WTC11 (cell line): ENCODE measurements at regions not wholly inside any gene's neighbourhood (a gene's known extent, or its start where the extent isn't known, plus 50 kb on each side); places are given as distances from the start of the nearest gene placed in this dataset.

Experiments used
- ATAC-seq: fragments of 200-7000 bp; cut with Tn5 transposase; 2 replicates; pipeline ENCODE4 v1.10.0; 2021; ENCODE audit warnings: mild to moderate bottlenecking, moderate library complexity
- CTCF ChIA-PET: fragments of 300-600 bp; sonication (Branson Sonifier 250); formaldehyde crosslinking; loops from one replicate; lab custom pipeline; 2021; ENCODE audit warnings: antibody characterized with exemption; lab: Charles Lee
- POLR2A ChIA-PET: fragments of 350-600 bp; sonication (Branson Sonifier 250); formaldehyde crosslinking; loops from one replicate; lab custom pipeline; 2021; ENCODE audit warnings: antibody characterized with exemption; lab: Charles Lee
- DNase-seq: peaks from one replicate; pipeline ENCODE4 v3.0.0; 2021; ENCODE audit warnings: low spot score
- H3K27ac Mint-ChIP-seq: 2 replicates; pipeline ENCODE4 v1.8.0; 2021; ENCODE audit warnings: mixed read lengths
- H3K27me3 Mint-ChIP-seq: 2 replicates; pipeline ENCODE4 v1.8.0; 2021; ENCODE audit warnings: low read depth, mild to moderate bottlenecking, moderate library complexity, mixed read lengths
- H3K36me3 Mint-ChIP-seq: 2 replicates; pipeline ENCODE4 v1.8.0; 2021; ENCODE audit warnings: mixed read lengths
- H3K4me1 Mint-ChIP-seq: 2 replicates; pipeline ENCODE4 v1.8.0; 2022; ENCODE audit warnings: mixed read lengths
- H3K4me3 Mint-ChIP-seq: 2 replicates; pipeline ENCODE4 v1.8.0; 2021; ENCODE audit warnings: mild to moderate bottlenecking, moderate library complexity, mixed read lengths
- H3K9me3 Mint-ChIP-seq: 2 replicates; pipeline ENCODE4 v1.8.0; 2021; ENCODE audit warnings: mixed read lengths
- E2F4 ChIP-seq: sonication (generic); formaldehyde crosslinking; IDR thresholded peaks from 2 replicates; pipeline ENCODE4 v1.8.1; 2022; ENCODE audit warnings: low read depth, mild to moderate bottlenecking, moderate library complexity, missing genetic modification reagents, borderline replicate concordance
- FOXK1 ChIP-seq: sonication (generic); formaldehyde crosslinking; IDR thresholded peaks from 2 replicates; pipeline ENCODE4 v1.8.0; 2022; ENCODE audit warnings: mild to moderate bottlenecking, moderate library complexity, missing genetic modification reagents
- FOXP1 ChIP-seq: sonication (generic); formaldehyde crosslinking; IDR thresholded peaks from 2 replicates; pipeline ENCODE4 v1.8.0; 2022; ENCODE audit warnings: missing genetic modification reagents, mild to moderate bottlenecking, moderate library complexity, borderline replicate concordance
- GRHL2 ChIP-seq: fragments of 250-450 bp; sonication (Bioruptor Pico); IDR thresholded peaks from 2 replicates; pipeline ENCODE4 v1.8.0; 2022; ENCODE audit warnings: mild to moderate bottlenecking, moderate library complexity; ENCODE audit not compliant: insufficient replicate concordance, severe bottlenecking
- JUN ChIP-seq: sonication (generic); formaldehyde crosslinking; IDR thresholded peaks from 2 replicates; pipeline ENCODE4 v1.8.0; 2023; ENCODE audit warnings: mild to moderate bottlenecking, missing genetic modification reagents
- PRDM15 ChIP-seq: sonication (generic); formaldehyde crosslinking; IDR thresholded peaks from 2 replicates; pipeline ENCODE4 v1.8.0; 2022; ENCODE audit warnings: missing genetic modification reagents
- SOX15 ChIP-seq: fragments of 250-450 bp; sonication (Bioruptor Pico); IDR thresholded peaks from 2 replicates; pipeline ENCODE4 v1.9.0; 2021; ENCODE audit warnings: mild to moderate bottlenecking
- TEAD4 ChIP-seq: sonication (generic); formaldehyde crosslinking; IDR thresholded peaks from 2 replicates; pipeline ENCODE4 v1.8.0; 2022; ENCODE audit warnings: mild to moderate bottlenecking, missing genetic modification reagents
- ZBTB21 ChIP-seq: sonication (generic); formaldehyde crosslinking; IDR thresholded peaks from 2 replicates; pipeline ENCODE4 v1.8.1; 2023; ENCODE audit warnings: mild to moderate bottlenecking, missing genetic modification reagents, borderline replicate concordance
- ZNF232 ChIP-seq: sonication (generic); formaldehyde crosslinking; IDR thresholded peaks from 2 replicates; pipeline ENCODE4 v1.8.0; 2022; ENCODE audit warnings: mild to moderate bottlenecking, missing genetic modification reagents
- ZNF263 ChIP-seq: sonication (generic); formaldehyde crosslinking; IDR thresholded peaks from 2 replicates; pipeline ENCODE4 v1.8.1; 2022; ENCODE audit warnings: low read depth, mild to moderate bottlenecking, moderate library complexity, missing genetic modification reagents
- TF ChIP-seq, protein P1 (sequence below): fragments of 200-600 bp; IDR thresholded peaks from 2 replicates; pipeline ENCODE4 v1.8.0; 2022; ENCODE audit warnings: antibody characterized with exemption
- TF ChIP-seq, protein P2 (sequence below): sonication (generic); formaldehyde crosslinking; IDR thresholded peaks from 2 replicates; pipeline ENCODE4 v1.8.0; 2023; ENCODE audit warnings: missing genetic modification reagents

DNA sequence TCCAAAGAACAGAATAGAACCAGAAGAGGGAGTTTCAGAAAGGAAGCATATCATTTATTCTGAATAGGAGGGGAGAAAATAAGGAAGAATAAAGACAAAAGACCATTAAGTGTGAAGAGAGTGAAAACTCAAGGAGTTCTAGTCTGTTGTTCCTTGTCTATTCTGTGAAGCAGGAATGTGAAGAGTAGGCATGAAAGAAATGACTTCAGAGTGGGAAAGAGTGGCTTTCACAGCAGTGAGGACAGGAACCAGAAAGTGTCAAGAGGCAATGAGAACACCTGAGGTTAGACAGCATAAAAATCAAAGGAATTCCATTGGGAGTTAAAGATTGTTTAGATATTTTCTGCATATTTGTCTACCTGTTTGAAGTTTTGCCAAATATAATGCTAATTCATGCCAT lies 768.8 kb upstream of the GRAMD2B start:
- Mint-ChIP-seq H3K27ac (no peak overlapping the region), H3K4me1 (peaks cover 11% of the 10 kb centered on the region), H3K4me3 (no peak overlapping the region), H3K9me3 (peaks cover 3% of the 10 kb centered on the region; the same call in 1 of the 2 replicates), H3K36me3 (0 out of 2 replicates have a peak, but pooled peaks cover 3% of the 10 kb centered on the region), H3K27me3 (no peaks in the 10 kb centered on the region)
- no peak for DNase-seq
- no peak for TF ChIP-seq E2F4
- no peak for TF ChIP-seq PRDM15 (CRISPR knock-in tag)
- no peak for TF ChIP-seq ZNF263 (CRISPR knock-in tag)
- no peak for TF ChIP-seq TEAD4 (CRISPR knock-in tag)
- TF ChIP-seq FOXK1 (CRISPR knock-in tag): no peak
- no peak for TF ChIP-seq JUN (CRISPR knock-in tag)
- TF ChIP-seq, protein P1, sequence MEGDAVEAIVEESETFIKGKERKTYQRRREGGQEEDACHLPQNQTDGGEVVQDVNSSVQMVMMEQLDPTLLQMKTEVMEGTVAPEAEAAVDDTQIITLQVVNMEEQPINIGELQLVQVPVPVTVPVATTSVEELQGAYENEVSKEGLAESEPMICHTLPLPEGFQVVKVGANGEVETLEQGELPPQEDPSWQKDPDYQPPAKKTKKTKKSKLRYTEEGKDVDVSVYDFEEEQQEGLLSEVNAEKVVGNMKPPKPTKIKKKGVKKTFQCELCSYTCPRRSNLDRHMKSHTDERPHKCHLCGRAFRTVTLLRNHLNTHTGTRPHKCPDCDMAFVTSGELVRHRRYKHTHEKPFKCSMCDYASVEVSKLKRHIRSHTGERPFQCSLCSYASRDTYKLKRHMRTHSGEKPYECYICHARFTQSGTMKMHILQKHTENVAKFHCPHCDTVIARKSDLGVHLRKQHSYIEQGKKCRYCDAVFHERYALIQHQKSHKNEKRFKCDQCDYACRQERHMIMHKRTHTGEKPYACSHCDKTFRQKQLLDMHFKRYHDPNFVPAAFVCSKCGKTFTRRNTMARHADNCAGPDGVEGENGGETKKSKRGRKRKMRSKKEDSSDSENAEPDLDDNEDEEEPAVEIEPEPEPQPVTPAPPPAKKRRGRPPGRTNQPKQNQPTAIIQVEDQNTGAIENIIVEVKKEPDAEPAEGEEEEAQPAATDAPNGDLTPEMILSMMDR: no peak
- CTCF ChIA-PET: no interaction called here
- POLR2A ChIA-PET: no interaction called here
- ATAC-seq: no peak

GRCh38 chr5:125655156-125655555 lies 768.1 kb upstream of the GRAMD2B start:
- Mint-ChIP-seq H3K9me3 (peaks cover 3% of the 10 kb centered on the region; the same call in 1 of the 2 replicates), H3K27me3 (no peaks in the 10 kb centered on the region), H3K4me1 (peaks cover 17% of the 10 kb centered on the region), H3K4me3 (no peak overlapping the region), H3K36me3 (0 out of 2 replicates have a peak, but pooled peaks cover 3% of the 10 kb centered on the region), H3K27ac (no peak overlapping the region)
- no peak for DNase-seq
- ChIA-PET CTCF (no interaction called here), POLR2A (no interaction called here)
- ATAC-seq: no peak
- no peak for TF ChIP-seq SOX15

DNA sequence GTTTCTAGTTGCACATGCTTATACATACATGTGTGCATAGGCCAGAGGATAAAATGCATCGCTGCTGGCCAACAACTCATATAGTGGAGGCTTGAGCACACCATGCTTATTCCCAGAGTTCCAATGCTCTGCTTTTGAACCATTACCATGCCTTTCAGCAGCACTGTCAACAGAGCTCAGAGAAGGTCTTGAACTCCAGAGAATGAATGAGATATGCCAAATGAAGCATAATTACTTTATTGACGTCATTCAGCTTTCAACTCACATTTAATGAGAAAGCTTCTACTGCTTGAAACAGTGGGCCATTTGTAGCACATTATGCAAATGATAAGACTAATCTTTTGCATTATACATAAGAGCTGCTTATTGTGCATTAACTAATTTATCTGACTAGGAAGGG lies 765.3 kb upstream of the GRAMD2B start:
- peaks cover 11% of the 10 kb centered on the region for H3K36me3 Mint-ChIP-seq

GRCh38 chr5:125659316-125660023 lies 763.7 kb upstream of the GRAMD2B start:
- DNase-seq: no peak
- Mint-ChIP-seq H3K4me3 (no peak overlapping the region), H3K36me3 (peaks cover 11% of the 10 kb centered on the region), H3K9me3 (peaks cover 12% of the 10 kb centered on the region), H3K4me1 (peaks cover 21% of the 10 kb centered on the region), H3K27ac (peak overlapping the region; percentile 7; the same call in 1 of the 2 replicates), H3K27me3 (no peaks in the 10 kb centered on the region)
- ChIA-PET CTCF (no interaction called here), POLR2A (no interaction called here)
- peak; percentile 50 for ATAC-seq
- TF ChIP-seq GRHL2 (no peak), PRDM15 (CRISPR knock-in tag) (no peak), SOX15 (no peak)
- TF ChIP-seq, protein P2, sequence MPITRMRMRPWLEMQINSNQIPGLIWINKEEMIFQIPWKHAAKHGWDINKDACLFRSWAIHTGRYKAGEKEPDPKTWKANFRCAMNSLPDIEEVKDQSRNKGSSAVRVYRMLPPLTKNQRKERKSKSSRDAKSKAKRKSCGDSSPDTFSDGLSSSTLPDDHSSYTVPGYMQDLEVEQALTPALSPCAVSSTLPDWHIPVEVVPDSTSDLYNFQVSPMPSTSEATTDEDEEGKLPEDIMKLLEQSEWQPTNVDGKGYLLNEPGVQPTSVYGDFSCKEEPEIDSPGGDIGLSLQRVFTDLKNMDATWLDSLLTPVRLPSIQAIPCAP (CRISPR knock-in tag): no peak

More for the DNA sequence above, 765.3 kb upstream of the GRAMD2B start:
- ChIA-PET POLR2A (no interaction called here), CTCF (no interaction called here)
- Mint-ChIP-seq H3K27me3 (no peaks in the 10 kb centered on the region), H3K27ac (no peak overlapping the region), H3K4me3 (no peak overlapping the region), H3K4me1 (peaks cover 25% of the 10 kb centered on the region), H3K9me3 (peaks cover 12% of the 10 kb centered on the region)
- TF ChIP-seq ZBTB21 (CRISPR knock-in tag) (no peak), ZNF232 (no peak), FOXP1 (no peak)
- ATAC-seq: no peak
- no peak for DNase-seq
